Caco-2 (cell line): ENCODE measurements at regions not wholly inside any gene's neighbourhood (a gene's known extent, or its start where the extent isn't known, plus 50 kb on each side); places are given as distances from the start of the nearest gene placed in this dataset.

Source experiments
- BruUV-seq: library from RNA; stranded (reverse); fragments of 400-500 nt; replicated peaks from 2 replicates; lab custom pipeline; 2021; lab: Mats Ljungman, UMichigan
- CTCF ChIA-PET: fragments of 300-600 bp; sonication (Branson Sonifier 250); formaldehyde crosslinking; loops from one replicate; lab custom pipeline; 2022; ENCODE audit warnings: antibody characterized with exemption; lab: Charles Lee
- POLR2A ChIA-PET: fragments of 300-600 bp; sonication (Branson Sonifier 250); formaldehyde crosslinking; loops from one replicate; lab custom pipeline; 2022; ENCODE audit warnings: antibody characterized with exemption; lab: Charles Lee
- DNase-seq, 2 experiments: peaks; one replicate each; pipeline versions ENCODE4 v3.0.0 to v3.0.0-alpha.2; 2020 to 2022
- H3K27me3 ChIP-seq: replicated peaks from 2 replicates; pipeline ENCODE4 v1.6.0; 2011; ENCODE audit warnings: low read length; ENCODE audit not compliant: control insufficient read depth, insufficient read depth
- H3K36me3 ChIP-seq: 2 replicates; pipeline ENCODE4 v1.5.1; 2011; ENCODE audit warnings: low read length; ENCODE audit not compliant: control insufficient read depth, insufficient read depth
- H3K4me1 ChIP-seq: fragments of 250-450 bp; sonication (Bioruptor Pico); 2 replicates; pipeline ENCODE4 v1.5.1; 2020; ENCODE audit warnings: mild to moderate bottlenecking
- H3K4me3 ChIP-seq: 2 replicates; pipeline ENCODE4 v1.5.1; 2011; ENCODE audit warnings: low read depth, mild to moderate bottlenecking, control low read depth, low read length
- H3K9me3 ChIP-seq: fragments of 250-450 bp; sonication (Bioruptor Pico); 2 replicates; pipeline ENCODE4 v1.5.1; 2020; ENCODE audit warnings: mild to moderate bottlenecking, moderate library complexity
- H3K27ac Mint-ChIP-seq: one replicate; pipeline ENCODE4 v1.8.0; 2022; ENCODE audit warnings: mixed read lengths; ENCODE audit not compliant: unreplicated experiment
- H3K27me3 Mint-ChIP-seq: one replicate; pipeline ENCODE4 v1.8.0; 2022; ENCODE audit warnings: mixed read lengths; ENCODE audit not compliant: insufficient read depth, unreplicated experiment
- H3K36me3 Mint-ChIP-seq: one replicate; pipeline ENCODE4 v1.8.0; 2022; ENCODE audit warnings: mild to moderate bottlenecking, mixed read lengths; ENCODE audit not compliant: insufficient read depth, unreplicated experiment
- H3K4me1 Mint-ChIP-seq: one replicate; pipeline ENCODE4 v1.8.0; 2022; ENCODE audit warnings: low read depth, mixed read lengths; ENCODE audit not compliant: unreplicated experiment
- H3K4me3 Mint-ChIP-seq: one replicate; pipeline ENCODE4 v1.8.0; 2022; ENCODE audit warnings: mild to moderate bottlenecking, moderate library complexity, mixed read lengths; ENCODE audit not compliant: unreplicated experiment
- H3K9me3 Mint-ChIP-seq: one replicate; pipeline ENCODE4 v1.8.0; 2022; ENCODE audit warnings: mixed read lengths; ENCODE audit not compliant: unreplicated experiment
- intact Hi-C: fragments of 100-400 bp; cut with micrococcal nuclease; formaldehyde crosslinking; loops from one replicate; pipeline ENCODE4 v1.10.0; 2022; ENCODE audit not compliant: unreplicated experiment
- TF ChIP-seq, protein P1 (sequence below), 2 experiments: fragments of 200-600 bp in 1 of 2; IDR thresholded peaks; 1 replicate in 1 of 2; 2 replicates in 1 of 2; pipeline versions ENCODE4 v1.5.1 to v1.8.0; 2011 to 2022; ENCODE audit warnings: antibody characterized with exemption in 1 of 2, control low read depth in 1 of 2, inconsistent platforms in 1 of 2, low read depth in 1 of 2, low read length in 1 of 2, mild to moderate bottlenecking in 1 of 2, moderate library complexity in 1 of 2; ENCODE audit not compliant: insufficient read depth in 1 of 2, severe bottlenecking in 1 of 2, unreplicated experiment in 1 of 2

- Histone ChIP-seq H3K4me3 (no peak overlapping the region), H3K4me1 (no peaks in the 10 kb centered on the region), H3K27me3 (no peaks in the 10 kb centered on the region), H3K9me3 (no peaks in the 10 kb centered on the region), H3K36me3 (no peaks in the 10 kb centered on the region)
- H3K4me1 Mint-ChIP-seq: no peaks in the 10 kb centered on the region
- no peak overlapping the region for H3K27ac Mint-ChIP-seq
- no peak overlapping the region for H3K4me3 Mint-ChIP-seq
- no peaks in the 10 kb centered on the region for H3K36me3 Mint-ChIP-seq
- peaks cover 3% of the 10 kb centered on the region for H3K27me3 Mint-ChIP-seq
- intact Hi-C loops: no loop called here
- CTCF ChIA-PET: no interaction called here
- no peaks in the 10 kb centered on the region for H3K9me3 Mint-ChIP-seq
- POLR2A ChIA-PET: no interaction called here
- TF ChIP-seq, protein P1, sequence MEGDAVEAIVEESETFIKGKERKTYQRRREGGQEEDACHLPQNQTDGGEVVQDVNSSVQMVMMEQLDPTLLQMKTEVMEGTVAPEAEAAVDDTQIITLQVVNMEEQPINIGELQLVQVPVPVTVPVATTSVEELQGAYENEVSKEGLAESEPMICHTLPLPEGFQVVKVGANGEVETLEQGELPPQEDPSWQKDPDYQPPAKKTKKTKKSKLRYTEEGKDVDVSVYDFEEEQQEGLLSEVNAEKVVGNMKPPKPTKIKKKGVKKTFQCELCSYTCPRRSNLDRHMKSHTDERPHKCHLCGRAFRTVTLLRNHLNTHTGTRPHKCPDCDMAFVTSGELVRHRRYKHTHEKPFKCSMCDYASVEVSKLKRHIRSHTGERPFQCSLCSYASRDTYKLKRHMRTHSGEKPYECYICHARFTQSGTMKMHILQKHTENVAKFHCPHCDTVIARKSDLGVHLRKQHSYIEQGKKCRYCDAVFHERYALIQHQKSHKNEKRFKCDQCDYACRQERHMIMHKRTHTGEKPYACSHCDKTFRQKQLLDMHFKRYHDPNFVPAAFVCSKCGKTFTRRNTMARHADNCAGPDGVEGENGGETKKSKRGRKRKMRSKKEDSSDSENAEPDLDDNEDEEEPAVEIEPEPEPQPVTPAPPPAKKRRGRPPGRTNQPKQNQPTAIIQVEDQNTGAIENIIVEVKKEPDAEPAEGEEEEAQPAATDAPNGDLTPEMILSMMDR (IDR thresholded peaks at IDR 0.05; ENCODE audit: insufficient read depth in 1 of 2, low read depth in 1 of 2, low read length in 1 of 2, severe bottlenecking in 1 of 2, unreplicated experiment in 1 of 2): no peak
- no TSS peak for BruUV-seq
- DNase-seq: no peak
Observed at GRCh38 chr1:4462831-4463484, 191.5 kb upstream of the AJAP1 start.

DNA sequence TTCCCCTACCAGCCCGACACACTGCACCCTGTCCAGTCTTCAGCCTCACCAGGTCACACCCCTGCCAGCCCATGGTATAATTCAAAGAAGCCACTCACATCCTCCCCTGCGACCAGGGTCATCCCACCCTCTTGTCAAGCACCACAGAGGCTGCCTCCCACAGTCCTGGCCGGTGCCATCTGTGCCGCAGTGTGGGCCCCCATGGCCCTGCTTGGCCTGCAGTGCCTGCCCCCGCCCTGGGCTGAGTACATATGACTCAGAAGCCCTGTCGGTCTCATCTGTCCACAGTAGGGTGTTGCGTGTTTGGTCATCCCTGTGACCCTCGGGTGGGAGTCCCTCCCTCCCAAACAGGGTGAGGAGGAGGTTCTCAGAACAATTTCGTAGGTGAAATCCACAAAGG is 190.8 kb upstream of the AJAP1 start:
- no peaks in the 10 kb centered on the region for H3K36me3 ChIP-seq
- CTCF ChIA-PET: no interaction called here
- Mint-ChIP-seq H3K27me3 (peaks cover 3% of the 10 kb centered on the region), H3K36me3 (no peaks in the 10 kb centered on the region), H3K4me1 (no peaks in the 10 kb centered on the region), H3K9me3 (no peaks in the 10 kb centered on the region), H3K4me3 (no peak overlapping the region), H3K27ac (no peak overlapping the region)
- H3K4me1 ChIP-seq: no peaks in the 10 kb centered on the region
- no peak overlapping the region for H3K4me3 ChIP-seq
- no TSS peak for BruUV-seq
- POLR2A ChIA-PET: no interaction called here
- no peaks in the 10 kb centered on the region for H3K27me3 ChIP-seq
- H3K9me3 ChIP-seq: no peaks in the 10 kb centered on the region
- TF ChIP-seq, protein P1 (IDR thresholded peaks at IDR 0.05; ENCODE audit: insufficient read depth in 1 of 2, low read depth in 1 of 2, low read length in 1 of 2, severe bottlenecking in 1 of 2, unreplicated experiment in 1 of 2): no peak
- intact Hi-C loops: no loop called here
- no peak for DNase-seq

- POLR2A ChIA-PET: no interaction called here
- H3K27me3 ChIP-seq: no peaks in the 10 kb centered on the region
- H3K9me3 ChIP-seq: no peaks in the 10 kb centered on the region
- Mint-ChIP-seq H3K9me3 (no peaks in the 10 kb centered on the region), H3K36me3 (no peaks in the 10 kb centered on the region), H3K27me3 (peaks cover 3% of the 10 kb centered on the region), H3K27ac (no peak overlapping the region), H3K4me1 (no peaks in the 10 kb centered on the region), H3K4me3 (no peak overlapping the region)
- DNase-seq: no peak
- H3K36me3 ChIP-seq: no peaks in the 10 kb centered on the region
- H3K4me1 ChIP-seq: no peaks in the 10 kb centered on the region
- intact Hi-C loops: no loop called here
- BruUV-seq: no TSS peak
- no peak overlapping the region for H3K4me3 ChIP-seq
- CTCF ChIA-PET: no interaction called here
- TF ChIP-seq, protein P1 (IDR thresholded peaks at IDR 0.05; ENCODE audit: insufficient read depth in 1 of 2, low read depth in 1 of 2, low read length in 1 of 2, severe bottlenecking in 1 of 2, unreplicated experiment in 1 of 2): no peak
Observed at GRCh38 chr1:4464478-4464877, 189.9 kb upstream of the AJAP1 start.
